ENCODE measurements at regions not wholly inside any gene's neighbourhood (a gene's known extent, or its start where the extent isn't known, plus 50 kb on each side); places are given as distances from the start of the nearest gene placed in this dataset.

GRCh38 chr4:114488301-114488982 lies 110.2 kb upstream of the UGT8 start:
- 78 to 81% methylated on average over 3 of the region's 3 CpGs for WGBS, 2 donors
- intact Hi-C loops (cut with DNase I) = no loop called here
- H3K36me3 ChIP-seq = no peaks in the 10 kb centered on the region
- no peaks in the 10 kb centered on the region for H3K4me1 ChIP-seq
- no peaks in the 10 kb centered on the region for H3K9me3 ChIP-seq
- H3K4me3 ChIP-seq = no peak overlapping the region
- TF ChIP-seq CTCF (IDR thresholded peaks at IDR 0.05) (no peak), POLR2A (IDR thresholded peaks at IDR 0.05) (no peak), EP300 (IDR thresholded peaks at IDR 0.05) (no peak), POLR2AphosphoS5 (IDR thresholded peaks at IDR 0.05) (no peak)
- no peaks in the 10 kb centered on the region for H3K27me3 ChIP-seq
- DNase-seq = no peak
- H3K27ac ChIP-seq = no peak overlapping the region

- H3K9me3 ChIP-seq = no peaks in the 10 kb centered on the region
- 67 to 75% methylated on average over 2 of the region's 2 CpGs for WGBS, 2 donors
- H3K4me1 ChIP-seq = no peaks in the 10 kb centered on the region
- DNase-seq = no peak
- TF ChIP-seq POLR2AphosphoS5 (IDR thresholded peaks at IDR 0.05) (no peak), CTCF (IDR thresholded peaks at IDR 0.05) (no peak), POLR2A (IDR thresholded peaks at IDR 0.05) (no peak), EP300 (IDR thresholded peaks at IDR 0.05) (no peak)
- no peak overlapping the region for H3K27ac ChIP-seq
- H3K36me3 ChIP-seq = no peaks in the 10 kb centered on the region
- no peaks in the 10 kb centered on the region for H3K27me3 ChIP-seq
- intact Hi-C loops (cut with DNase I) = no loop called here
- no peak overlapping the region for H3K4me3 ChIP-seq
Observed at GRCh38 chr4:114494246-114494803, 104.3 kb upstream of the UGT8 start.

- WGBS, 2 donors = 37 to 70% methylated on average over 8 of the region's 8 CpGs
Observed at GRCh38 chr4:114495471-114495928, 103.1 kb upstream of the UGT8 start.

GRCh38 chr4:114497116-114497515 lies 101.5 kb upstream of the UGT8 start:
- Histone ChIP-seq H3K9me3 (no peaks in the 10 kb centered on the region), H3K27me3 (no peaks in the 10 kb centered on the region), H3K4me1 (no peaks in the 10 kb centered on the region), H3K4me3 (no peak overlapping the region), H3K36me3 (no peaks in the 10 kb centered on the region), H3K27ac (no peak overlapping the region)
- DNase-seq = no peak
- intact Hi-C loops (cut with DNase I) = no loop called here
- TF ChIP-seq EP300 (IDR thresholded peaks at IDR 0.05) = no peak
- TF ChIP-seq CTCF (IDR thresholded peaks at IDR 0.05) = no peak
- TF ChIP-seq POLR2A (IDR thresholded peaks at IDR 0.05) = no peak
- no peak for TF ChIP-seq POLR2AphosphoS5 (IDR thresholded peaks at IDR 0.05)

More at GRCh38 chr4:114495471-114495928, 103.1 kb upstream of the UGT8 start:
- no peak for DNase-seq
- intact Hi-C loops (cut with DNase I) = no loop called here
- no peaks in the 10 kb centered on the region for H3K9me3 ChIP-seq
- H3K4me3 ChIP-seq = no peak overlapping the region
- no peak overlapping the region for H3K27ac ChIP-seq
- H3K27me3 ChIP-seq = no peaks in the 10 kb centered on the region
- H3K36me3 ChIP-seq = no peaks in the 10 kb centered on the region
- TF ChIP-seq CTCF (IDR thresholded peaks at IDR 0.05) = no peak
- TF ChIP-seq EP300 (IDR thresholded peaks at IDR 0.05) = no peak
- TF ChIP-seq POLR2A (IDR thresholded peaks at IDR 0.05) = no peak
- TF ChIP-seq POLR2AphosphoS5 (IDR thresholded peaks at IDR 0.05) = no peak
- no peaks in the 10 kb centered on the region for H3K4me1 ChIP-seq

Data from sigmoid colon (tissue), 6 donors.